ENCODE measurements at regions not wholly inside any gene's neighbourhood (a gene's known extent, or its start where the extent isn't known, plus 50 kb on each side); places are given as distances from the start of the nearest gene placed in this dataset.

GRCh38 chr10:113368666-113369364, 184.0 kb upstream of the HABP2 start:
- peaks cover 0 to 8% (median 0%) of the 10 kb centered on the region in 4 experiments for H3K4me1 ChIP-seq (ENCODE audit: control extremely low read depth in 1 of 4, control insufficient read depth in 4 of 4, insufficient read depth in 4 of 4, low read length in 3 of 4)
- H3K4me3 ChIP-seq (ENCODE audit: control insufficient read depth in 1 of 7, extremely low read depth in 1 of 7, insufficient read depth in 4 of 7, low read depth in 2 of 7, low read length in 6 of 7): no peak overlapping the region
- H3K27ac ChIP-seq (ENCODE audit: insufficient read depth in 1 of 2, low read depth in 1 of 2, low read length in 2 of 2, poor library complexity in 1 of 2, severe bottlenecking in 2 of 2): no peak overlapping the region
- WGBS (ENCODE audit: insufficient coverage): 43% methylated on average over 2 of the region's 6 CpGs
- no peaks in the 10 kb centered on the region for H3K36me3 ChIP-seq (ENCODE audit: control insufficient read depth in 4 of 4, insufficient read depth in 4 of 4, low read length in 3 of 4)
- POLR2A ChIA-PET: no interaction called here
- CTCF ChIA-PET: interaction anchor here (1.7 kb wide), 1 partner anchor 12 kb away, joined by 4 read pairs; no protein-coding TSS in a partner anchor
- H3K27me3 ChIP-seq (replicated peaks in 2 of 5; ENCODE audit: control insufficient read depth in 4 of 5, insufficient read depth in 5 of 5, low read length in 4 of 5): no peaks in the 10 kb centered on the region
- no peak for DNase-seq
- peaks cover 0 to 7% (median 0%) of the 10 kb centered on the region in 5 experiments for H3K9me3 ChIP-seq (ENCODE audit: control extremely low read depth in 1 of 5, control insufficient read depth in 4 of 5, insufficient read depth in 2 of 5, low read depth in 1 of 5, low read length in 4 of 5)

- CTCF ChIA-PET: interaction anchor here (1.7 kb wide), 1 partner anchor 11 kb away, joined by 4 read pairs; no protein-coding TSS in a partner anchor
- Histone ChIP-seq H3K9me3 (ENCODE audit: control extremely low read depth in 1 of 5, control insufficient read depth in 4 of 5, insufficient read depth in 2 of 5, low read depth in 1 of 5, low read length in 4 of 5) (peaks cover 0 to 7% (median 0%) of the 10 kb centered on the region in 5 experiments), H3K4me3 (ENCODE audit: control insufficient read depth in 1 of 7, extremely low read depth in 1 of 7, insufficient read depth in 4 of 7, low read depth in 2 of 7, low read length in 6 of 7) (no peak overlapping the region), H3K27ac (ENCODE audit: insufficient read depth in 1 of 2, low read depth in 1 of 2, low read length in 2 of 2, poor library complexity in 1 of 2, severe bottlenecking in 2 of 2) (no peak overlapping the region), H3K4me1 (ENCODE audit: control extremely low read depth in 1 of 4, control insufficient read depth in 4 of 4, insufficient read depth in 4 of 4, low read length in 3 of 4) (peaks cover 0 to 8% (median 0%) of the 10 kb centered on the region in 4 experiments), H3K36me3 (ENCODE audit: control insufficient read depth in 4 of 4, insufficient read depth in 4 of 4, low read length in 3 of 4) (no peaks in the 10 kb centered on the region), H3K27me3 (replicated peaks in 2 of 5; ENCODE audit: control insufficient read depth in 4 of 5, insufficient read depth in 5 of 5, low read length in 4 of 5) (no peaks in the 10 kb centered on the region)
- POLR2A ChIA-PET: no interaction called here
- 83% methylated on average over 3 of the region's 5 CpGs for WGBS (ENCODE audit: insufficient coverage)
- no peak for DNase-seq
These were observed 183.5 kb upstream of the HABP2 start for GRCh38 chr10:113369365-113369694.

- peaks cover 8 to 22% (median 16%) of the 10 kb centered on the region in 4 experiments for H3K4me1 ChIP-seq (ENCODE audit: control extremely low read depth in 1 of 4, control insufficient read depth in 4 of 4, insufficient read depth in 4 of 4, low read length in 3 of 4)
- peaks cover 0 to 3% (median 0%) of the 10 kb centered on the region in 5 experiments for H3K9me3 ChIP-seq (ENCODE audit: control extremely low read depth in 1 of 5, control insufficient read depth in 4 of 5, insufficient read depth in 2 of 5, low read depth in 1 of 5, low read length in 4 of 5)
- peak in 2 of 3 donors; percentile 30 to 50 for DNase-seq
- CTCF ChIA-PET: interaction anchor here (0.5 to 1.7 kb wide), 5 partner anchors 11 to 266 kb away, joined by 3 to 6 read pairs (median 4); no protein-coding TSS in a partner anchor
- POLR2A ChIA-PET: no interaction called here
- H3K27ac ChIP-seq (ENCODE audit: insufficient read depth in 1 of 2, low read depth in 1 of 2, low read length in 2 of 2, poor library complexity in 1 of 2, severe bottlenecking in 2 of 2): no peak overlapping the region
- 100% methylated on average over 1 of the region's 1 CpG for WGBS (ENCODE audit: insufficient coverage)
- no peak overlapping the region for H3K4me3 ChIP-seq (ENCODE audit: control insufficient read depth in 1 of 7, extremely low read depth in 1 of 7, insufficient read depth in 4 of 7, low read depth in 2 of 7, low read length in 6 of 7)
- no peaks in the 10 kb centered on the region for H3K36me3 ChIP-seq (ENCODE audit: control insufficient read depth in 4 of 4, insufficient read depth in 4 of 4, low read length in 3 of 4)
- no peaks in the 10 kb centered on the region for H3K27me3 ChIP-seq (replicated peaks in 2 of 5; ENCODE audit: control insufficient read depth in 4 of 5, insufficient read depth in 5 of 5, low read length in 4 of 5)
These were observed 176.4 kb upstream of the HABP2 start for GRCh38 chr10:113376428-113376827.

GRCh38 chr10:113379091-113379490, 173.8 kb upstream of the HABP2 start:
- Histone ChIP-seq H3K27ac (ENCODE audit: insufficient read depth in 1 of 2, low read depth in 1 of 2, low read length in 2 of 2, poor library complexity in 1 of 2, severe bottlenecking in 2 of 2) (no peak overlapping the region), H3K27me3 (replicated peaks in 2 of 5; ENCODE audit: control insufficient read depth in 4 of 5, insufficient read depth in 5 of 5, low read length in 4 of 5) (no peaks in the 10 kb centered on the region), H3K9me3 (ENCODE audit: control extremely low read depth in 1 of 5, control insufficient read depth in 4 of 5, insufficient read depth in 2 of 5, low read depth in 1 of 5, low read length in 4 of 5) (no peaks in the 10 kb centered on the region), H3K4me3 (ENCODE audit: control insufficient read depth in 1 of 7, extremely low read depth in 1 of 7, insufficient read depth in 4 of 7, low read depth in 2 of 7, low read length in 6 of 7) (no peak overlapping the region), H3K4me1 (ENCODE audit: control extremely low read depth in 1 of 4, control insufficient read depth in 4 of 4, insufficient read depth in 4 of 4, low read length in 3 of 4) (peaks cover 24 to 46% (median 33%) of the 10 kb centered on the region in 4 experiments), H3K36me3 (ENCODE audit: control insufficient read depth in 4 of 4, insufficient read depth in 4 of 4, low read length in 3 of 4) (no peaks in the 10 kb centered on the region)
- POLR2A ChIA-PET: no interaction called here
- CTCF ChIA-PET: no interaction called here
- no CpG with 5 or more reads among the region's 1 CpG for WGBS (ENCODE audit: insufficient coverage)
- peak in 2 of 3 donors; percentile 67 to 69 for DNase-seq

- Histone ChIP-seq H3K4me1 (ENCODE audit: control extremely low read depth in 1 of 4, control insufficient read depth in 4 of 4, insufficient read depth in 4 of 4, low read length in 3 of 4) (peaks cover 37 to 62% (median 44%) of the 10 kb centered on the region in 4 experiments), H3K4me3 (ENCODE audit: control insufficient read depth in 1 of 7, extremely low read depth in 1 of 7, insufficient read depth in 4 of 7, low read depth in 2 of 7, low read length in 6 of 7) (peak overlapping the region in 3 of 7 experiments; percentile 38 to 73 (median 41)), H3K27ac (ENCODE audit: insufficient read depth in 1 of 2, low read depth in 1 of 2, low read length in 2 of 2, poor library complexity in 1 of 2, severe bottlenecking in 2 of 2) (peak overlapping the region in 1 of 2 experiments; percentile 89), H3K36me3 (ENCODE audit: control insufficient read depth in 4 of 4, insufficient read depth in 4 of 4, low read length in 3 of 4) (no peaks in the 10 kb centered on the region), H3K27me3 (replicated peaks in 2 of 5; ENCODE audit: control insufficient read depth in 4 of 5, insufficient read depth in 5 of 5, low read length in 4 of 5) (no peaks in the 10 kb centered on the region), H3K9me3 (ENCODE audit: control extremely low read depth in 1 of 5, control insufficient read depth in 4 of 5, insufficient read depth in 2 of 5, low read depth in 1 of 5, low read length in 4 of 5) (no peaks in the 10 kb centered on the region)
- WGBS (ENCODE audit: insufficient coverage): 39% methylated on average over 2 of the region's 6 CpGs
- ChIA-PET POLR2A (no interaction called here), CTCF (interaction anchor here (2.2 kb wide), 1 partner anchor 161 kb away, joined by 8 read pairs; no protein-coding TSS in a partner anchor)
- peak in 1 of 3 donors; percentile 58 for DNase-seq
These were observed 171.4 kb upstream of the HABP2 start for GRCh38 chr10:113381416-113381815.

- Histone ChIP-seq H3K4me3 (ENCODE audit: control insufficient read depth in 1 of 7, extremely low read depth in 1 of 7, insufficient read depth in 4 of 7, low read depth in 2 of 7, low read length in 6 of 7) (peak overlapping the region in 6 of 7 experiments; percentile 47 to 78 (median 56)), H3K27me3 (replicated peaks in 2 of 5; ENCODE audit: control insufficient read depth in 4 of 5, insufficient read depth in 5 of 5, low read length in 4 of 5) (no peaks in the 10 kb centered on the region), H3K9me3 (ENCODE audit: control extremely low read depth in 1 of 5, control insufficient read depth in 4 of 5, insufficient read depth in 2 of 5, low read depth in 1 of 5, low read length in 4 of 5) (no peaks in the 10 kb centered on the region), H3K27ac (ENCODE audit: insufficient read depth in 1 of 2, low read depth in 1 of 2, low read length in 2 of 2, poor library complexity in 1 of 2, severe bottlenecking in 2 of 2) (peak overlapping the region; percentile 89 to 90), H3K4me1 (ENCODE audit: control extremely low read depth in 1 of 4, control insufficient read depth in 4 of 4, insufficient read depth in 4 of 4, low read length in 3 of 4) (peaks cover 37 to 62% (median 44%) of the 10 kb centered on the region in 4 experiments), H3K36me3 (ENCODE audit: control insufficient read depth in 4 of 4, insufficient read depth in 4 of 4, low read length in 3 of 4) (no peaks in the 10 kb centered on the region)
- POLR2A ChIA-PET: interaction anchor here (0.6 kb wide), 1 partner anchor 141 kb away, joined by 3 read pairs; no protein-coding TSS in a partner anchor
- WGBS (ENCODE audit: insufficient coverage): 0% methylated on average over 4 of the region's 9 CpGs
- DNase-seq: peak; percentile 94 to 99 (median 97)
- CTCF ChIA-PET: interaction anchor here (0.7 to 2.2 kb wide), 3 partner anchors 108 to 166 kb away, joined by 3 to 8 read pairs (median 4); no protein-coding TSS in a partner anchor
These were observed 170.8 kb upstream of the HABP2 start for GRCh38 chr10:113381981-113382509.

- no peaks in the 10 kb centered on the region for H3K36me3 ChIP-seq (ENCODE audit: control insufficient read depth in 4 of 4, insufficient read depth in 4 of 4, low read length in 3 of 4)
- H3K27ac ChIP-seq (ENCODE audit: insufficient read depth in 1 of 2, low read depth in 1 of 2, low read length in 2 of 2, poor library complexity in 1 of 2, severe bottlenecking in 2 of 2): peak overlapping the region; percentile 89 to 90
- ChIA-PET CTCF (interaction anchor here (0.7 to 2.2 kb wide), 7 partner anchors 36 to 168 kb away, joined by 3 to 9 read pairs (median 4); no protein-coding TSS in a partner anchor), POLR2A (interaction anchor here (0.6 kb wide), 1 partner anchor 141 kb away, joined by 3 read pairs; no protein-coding TSS in a partner anchor)
- peak overlapping the region in 6 of 7 experiments; percentile 47 to 78 (median 56) for H3K4me3 ChIP-seq (ENCODE audit: control insufficient read depth in 1 of 7, extremely low read depth in 1 of 7, insufficient read depth in 4 of 7, low read depth in 2 of 7, low read length in 6 of 7)
- H3K9me3 ChIP-seq (ENCODE audit: control extremely low read depth in 1 of 5, control insufficient read depth in 4 of 5, insufficient read depth in 2 of 5, low read depth in 1 of 5, low read length in 4 of 5): no peaks in the 10 kb centered on the region
- peaks cover 37 to 62% (median 44%) of the 10 kb centered on the region in 4 experiments for H3K4me1 ChIP-seq (ENCODE audit: control extremely low read depth in 1 of 4, control insufficient read depth in 4 of 4, insufficient read depth in 4 of 4, low read length in 3 of 4)
- DNase-seq: no peak
- WGBS (ENCODE audit: insufficient coverage): 61% methylated on average over 2 of the region's 3 CpGs
- H3K27me3 ChIP-seq (replicated peaks in 2 of 5; ENCODE audit: control insufficient read depth in 4 of 5, insufficient read depth in 5 of 5, low read length in 4 of 5): no peaks in the 10 kb centered on the region
These were observed 170.2 kb upstream of the HABP2 start for GRCh38 chr10:113382691-113383090.
